Ectodermal cell (in vitro differentiated cells): ENCODE measurements at regions not wholly inside any gene's neighbourhood (a gene's known extent, or its start where the extent isn't known, plus 50 kb on each side); places are given as distances from the start of the nearest gene placed in this dataset.
"Not testable (repeated sequence)": the region's sequence is repeated elsewhere in the genome, so short reads cannot be mapped to it uniquely, and the experiment has no call there.

Experiments
- H3K27ac ChIP-seq: 2 replicates; pipeline ENCODE4 v1.7.0; 2013; ENCODE audit warnings: mild to moderate bottlenecking, low read depth, low read length; ENCODE audit not compliant: insufficient read depth, poor library complexity, severe bottlenecking
- H3K27me3 ChIP-seq: 2 replicates; pipeline ENCODE4 v1.7.0; 2013; ENCODE audit warnings: mild to moderate bottlenecking, low read length; ENCODE audit not compliant: insufficient read depth, control insufficient read depth, poor library complexity, severe bottlenecking
- H3K36me3 ChIP-seq: one replicate; pipeline ENCODE4 v1.7.0; 2013; ENCODE audit warnings: low read length; ENCODE audit not compliant: control insufficient read depth, insufficient read depth
- H3K4me1 ChIP-seq: one replicate; pipeline ENCODE4 v1.7.0; 2013; ENCODE audit warnings: low read length; ENCODE audit not compliant: control insufficient read depth, insufficient read depth
- H3K4me3 ChIP-seq: 2 replicates; pipeline ENCODE4 v1.7.0; 2013; ENCODE audit warnings: low read depth, low read length, control low read depth; ENCODE audit not compliant: insufficient read depth
- H3K9me3 ChIP-seq: 2 replicates; pipeline ENCODE4 v1.7.0; 2013; ENCODE audit warnings: mild to moderate bottlenecking, low read length, moderate library complexity; ENCODE audit not compliant: control insufficient read depth
- WGBS, 2 experiments: methylation state at CpG; one replicate each; pipeline ENCODE4 v1.1.7; 2013; ENCODE audit warnings: missing lambda C conversion rate in 2 of 2; 5-methylcytosine and 5-hydroxymethylcytosine counted together

GRCh38 chr9:42431616-42432010, 248.2 kb downstream of the SPATA31A6 start:
- H3K4me1 ChIP-seq, H3K27me3 ChIP-seq, H3K9me3 ChIP-seq, H3K4me3 ChIP-seq, H3K27ac ChIP-seq, H3K36me3 ChIP-seq: not testable (repeated sequence)
- whole genome bisulfite sequencing, 2 experiments = 67 to 100% methylated on average over 1 of the region's 1 CpG

GRCh38 chr9:42434844-42435714, 251.6 kb downstream of the SPATA31A6 start:
- WGBS, 2 experiments = 66 to 80% methylated on average over 11 to 14 of the region's 15 CpGs
- H3K4me3 ChIP-seq, H3K27me3 ChIP-seq, H3K9me3 ChIP-seq, H3K4me1 ChIP-seq, H3K27ac ChIP-seq, H3K36me3 ChIP-seq: not testable (repeated sequence)

GRCh38 chr9:42435715-42436342, 252.4 kb downstream of the SPATA31A6 start:
- H3K27ac ChIP-seq, H3K36me3 ChIP-seq, H3K9me3 ChIP-seq, H3K4me3 ChIP-seq, H3K4me1 ChIP-seq, H3K27me3 ChIP-seq: not testable (repeated sequence)
- WGBS, 2 experiments = 85 to 89% methylated on average over 3 of the region's 4 CpGs

- WGBS, 2 experiments = 61 to 66% methylated on average over 2 of the region's 6 CpGs
- not testable (repeated sequence) for H3K27me3 ChIP-seq
Observed at GRCh38 chr9:42437057-42437759, 253.7 kb downstream of the SPATA31A6 start.

GRCh38 chr9:42442680-42443079, 259.2 kb downstream of the SPATA31A6 start:
- H3K27ac ChIP-seq, H3K4me3 ChIP-seq, H3K36me3 ChIP-seq, H3K9me3 ChIP-seq, H3K27me3 ChIP-seq, H3K4me1 ChIP-seq: not testable (repeated sequence)

More at GRCh38 chr9:42437057-42437759, 253.7 kb downstream of the SPATA31A6 start:
- H3K27ac ChIP-seq, H3K4me1 ChIP-seq, H3K36me3 ChIP-seq, H3K9me3 ChIP-seq, H3K4me3 ChIP-seq: not testable (repeated sequence)

- not testable (repeated sequence) for H3K36me3 ChIP-seq, H3K27me3 ChIP-seq, H3K4me1 ChIP-seq, H3K4me3 ChIP-seq, H3K27ac ChIP-seq, H3K9me3 ChIP-seq
- 47 to 76% methylated on average over 1 to 2 of the region's 2 CpGs for WGBS, 2 experiments
Observed at GRCh38 chr9:42443414-42443813, 260.0 kb downstream of the SPATA31A6 start.

- H3K27me3 ChIP-seq, H3K36me3 ChIP-seq, H3K4me3 ChIP-seq, H3K4me1 ChIP-seq, H3K27ac ChIP-seq, H3K9me3 ChIP-seq: not testable (repeated sequence)
- WGBS, 2 experiments = 83% methylated on average over 2 of the region's 2 CpGs
Observed at GRCh38 chr9:42461436-42461835, 278.0 kb downstream of the SPATA31A6 start.

GRCh38 chr9:42461863-42462262, 278.4 kb downstream of the SPATA31A6 start:
- H3K27me3 ChIP-seq, H3K4me3 ChIP-seq, H3K27ac ChIP-seq, H3K9me3 ChIP-seq, H3K36me3 ChIP-seq, H3K4me1 ChIP-seq: not testable (repeated sequence)
- no CpG with 5 or more reads among the region's 1 CpG for WGBS, 2 experiments

GRCh38 chr9:42463981-42464380, 280.5 kb downstream of the SPATA31A6 start:
- H3K9me3 ChIP-seq, H3K27ac ChIP-seq, H3K27me3 ChIP-seq, H3K36me3 ChIP-seq, H3K4me3 ChIP-seq, H3K4me1 ChIP-seq: not testable (repeated sequence)
- WGBS, 2 experiments = no CpG with 5 or more reads among the region's 3 CpGs

GRCh38 chr9:42470577-42470976, 287.1 kb downstream of the SPATA31A6 start:
- H3K27me3 ChIP-seq, H3K4me1 ChIP-seq, H3K27ac ChIP-seq, H3K4me3 ChIP-seq, H3K9me3 ChIP-seq, H3K36me3 ChIP-seq: not testable (repeated sequence)
- 58 to 70% methylated on average over 3 of the region's 3 CpGs for WGBS, 2 experiments
